Endothelial cell of umbilical vein (primary cell): ENCODE measurements at regions not wholly inside any gene's neighbourhood (a gene's known extent, or its start where the extent isn't known, plus 50 kb on each side); places are given as distances from the start of the nearest gene placed in this dataset.

Source experiments
- BruUV-seq: library from RNA; stranded (reverse); fragments of 400-500 nt; replicated peaks from 2 replicates; lab custom pipeline; 2021; lab: Mats Ljungman, UMichigan
- CTCF ChIA-PET: fragments of 300-600, 350-600 bp; sonication (Branson Sonifier 250); formaldehyde crosslinking; loops from one replicate; lab custom pipeline; 2021; ENCODE audit warnings: antibody characterized with exemption, inconsistent platforms; lab: Charles Lee
- POLR2A ChIA-PET: fragments of 300-600, 350-600 bp; sonication (Branson Sonifier 250); formaldehyde crosslinking; loops from one replicate; lab custom pipeline; 2021; ENCODE audit warnings: antibody characterized with exemption, inconsistent platforms; lab: Charles Lee
- DNase-seq: peaks from one replicate; pipeline ENCODE4 v3.0.0-alpha.2; 2011; ENCODE audit warnings: low read depth, low spot score
- FAIRE-seq: peaks from 2 replicates; lab custom pipeline; 2011; peaks lifted over from hg19 to GRCh38; lab: Jason Lieb, UNC
- H2AFZ ChIP-seq: 2 replicates; pipeline ENCODE4 v1.6.0; 2012; ENCODE audit warnings: low read depth, low read length, control low read depth, inconsistent platforms
- H3K27ac ChIP-seq: 2 replicates; pipeline ENCODE4 v1.5.1; 2011; ENCODE audit warnings: low read depth, mild to moderate bottlenecking, control low read depth, low read length, moderate library complexity; ENCODE audit not compliant: insufficient read depth
- H3K27me3 ChIP-seq, 2 experiments: 2 replicates each; pipeline versions ENCODE4 v1.6.0 to v1.6.1; 2011; ENCODE audit warnings: low read length in 2 of 2, mixed read lengths in 1 of 2; ENCODE audit not compliant: control insufficient read depth in 2 of 2, insufficient read depth in 2 of 2
- H3K36me3 ChIP-seq, 2 experiments: 2 replicates in 1 of 2; 3 replicates in 1 of 2; pipeline ENCODE4 v1.5.1; 2011; ENCODE audit warnings: low read length in 2 of 2, mild to moderate bottlenecking in 1 of 2, moderate library complexity in 1 of 2; ENCODE audit not compliant: control insufficient read depth in 2 of 2, insufficient read depth in 2 of 2; ENCODE audit errors: extremely low read depth in 1 of 2
- H3K4me1 ChIP-seq: 3 replicates; pipeline ENCODE4 v1.5.1; 2011; ENCODE audit warnings: mild to moderate bottlenecking, low read length; ENCODE audit not compliant: control insufficient read depth, insufficient read depth; ENCODE audit errors: extremely low read depth
- H3K4me2 ChIP-seq: 2 replicates; pipeline ENCODE4 v1.6.1; 2011; ENCODE audit warnings: low read length, control low read depth, mixed read lengths; ENCODE audit not compliant: insufficient read depth
- H3K4me3 ChIP-seq, 3 experiments: fragments of 200-600 bp in 1 of 3; sonication (generic), shearing (Covaris generic) in 1 of 3; replicated peaks in 1 of 3; 2 replicates each; pipeline ENCODE4 v1.5.1; 2011 to 2016; ENCODE audit warnings: control low read depth in 3 of 3, low read length in 3 of 3, mild to moderate bottlenecking in 2 of 3, inconsistent platforms in 1 of 3, low read depth in 1 of 3, moderate library complexity in 1 of 3; ENCODE audit not compliant: insufficient read depth in 1 of 3
- H3K79me2 ChIP-seq: 2 replicates; pipeline ENCODE4 v1.6.0; 2012; ENCODE audit warnings: low read length, inconsistent platforms; ENCODE audit not compliant: control insufficient read depth, insufficient read depth
- H3K9ac ChIP-seq: replicated peaks from 2 replicates; pipeline ENCODE3; 2011; ENCODE audit warnings: low read length, control low read depth; ENCODE audit not compliant: insufficient read depth; ENCODE audit errors: extremely low read depth
- H3K9me1 ChIP-seq: replicated peaks from 3 replicates; pipeline ENCODE4 v1.6.0; 2011; ENCODE audit warnings: mild to moderate bottlenecking, low read length; ENCODE audit not compliant: control insufficient read depth, insufficient read depth; ENCODE audit errors: extremely low read depth
- H3K9me3 ChIP-seq: replicated peaks from 2 replicates; pipeline ENCODE4 v1.5.1; 2012; ENCODE audit warnings: low read length, inconsistent platforms; ENCODE audit not compliant: control insufficient read depth, insufficient read depth
- H4K20me1 ChIP-seq: replicated peaks from 2 replicates; pipeline ENCODE3; 2011; ENCODE audit warnings: mild to moderate bottlenecking, low read length; ENCODE audit not compliant: control insufficient read depth, insufficient read depth; ENCODE audit errors: extremely low read depth
- EZH2 ChIP-seq: IDR thresholded peaks from 2 replicates; pipeline ENCODE4 v1.6.1; 2012; ENCODE audit warnings: borderline replicate concordance, low read depth, mild to moderate bottlenecking, moderate library complexity, low read length, inconsistent platforms; ENCODE audit not compliant: severe bottlenecking
- FOS ChIP-seq: IDR thresholded peaks from 2 replicates; pipeline ENCODE4 v1.6.1; 2011; ENCODE audit warnings: mild to moderate bottlenecking, low read length, moderate library complexity, borderline replicate concordance; ENCODE audit not compliant: insufficient read depth
- GATA2 ChIP-seq: IDR thresholded peaks from 2 replicates; pipeline ENCODE4 v1.7.0; 2011; ENCODE audit warnings: low read depth, mild to moderate bottlenecking, moderate library complexity, mixed read lengths, low read length; ENCODE audit not compliant: insufficient read length, insufficient read depth
- JUN ChIP-seq: IDR thresholded peaks from 2 replicates; pipeline ENCODE4 v1.6.1; 2011; ENCODE audit warnings: borderline replicate concordance, low read depth; ENCODE audit not compliant: insufficient read length, insufficient read depth
- MYC ChIP-seq: IDR thresholded peaks from one replicate; pipeline ENCODE4 v1.6.1; 2011; ENCODE audit warnings: mild to moderate bottlenecking, low read depth, low read length
- POLR2A ChIP-seq: IDR thresholded peaks from 2 replicates; pipeline ENCODE4 v1.6.1; 2012; ENCODE audit warnings: low read depth, mild to moderate bottlenecking, control low read depth, low read length
- POLR2AphosphoS5 ChIP-seq: IDR thresholded peaks from 2 replicates; pipeline ENCODE4 v1.6.1; 2012; ENCODE audit warnings: low read depth, mild to moderate bottlenecking, control low read depth, low read length, moderate library complexity; ENCODE audit not compliant: insufficient read depth
- dilution Hi-C: fragments of 300-500 bp; cut with MboI; formaldehyde crosslinking; loops from one replicate; pipeline ENCODE4 v1.15.0; 2019; ENCODE audit warnings: low sequenced_read_pairs; ENCODE audit not compliant: extremely low pct_ligation_motif_present
- intact Hi-C: fragments of 100-400 bp; cut with micrococcal nuclease; formaldehyde crosslinking; loops from one replicate; pipeline ENCODE4 v1.10.0; 2022
- TF ChIP-seq, protein P1 (sequence below): IDR thresholded peaks from 2 replicates; pipeline ENCODE4 v1.6.1; 2011; ENCODE audit not compliant: insufficient read depth, insufficient read length
- TF ChIP-seq, protein P2 (sequence below), 2 donors: IDR thresholded peaks; 1 replicate in 1 of 2; 2 replicates in 1 of 2; pipeline ENCODE4 v1.5.1; 2011; ENCODE audit warnings: low read length in 2 of 2, mild to moderate bottlenecking in 2 of 2, moderate library complexity in 2 of 2, control low read depth in 1 of 2, inconsistent platforms in 1 of 2, low read depth in 1 of 2; ENCODE audit not compliant: insufficient read depth in 1 of 2; ENCODE audit errors: extremely low read depth in 1 of 2

DNA sequence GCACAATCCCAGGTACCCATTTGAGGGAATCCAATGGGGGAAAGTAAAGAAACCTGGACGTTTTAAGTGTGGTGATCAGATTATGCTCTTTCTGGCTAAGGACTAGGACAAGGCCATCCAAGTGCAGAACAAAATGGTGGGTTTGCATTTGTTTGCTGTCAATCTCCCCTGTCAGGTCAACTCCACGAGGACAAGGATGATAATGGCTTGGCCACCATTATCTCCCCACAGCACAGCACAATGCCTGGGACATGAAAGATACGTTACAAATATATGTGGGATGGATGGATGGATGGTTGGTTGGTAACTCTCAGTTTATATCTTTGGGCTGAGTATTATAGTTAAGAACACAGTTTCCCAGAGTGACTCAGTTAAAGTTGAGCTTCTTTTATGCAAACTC, 526.9 kb downstream of the NPIPA7 start:
- intact Hi-C loops = no loop called here
- no peaks in the 10 kb centered on the region for H4K20me1 ChIP-seq
- H2AFZ ChIP-seq = no peak overlapping the region
- no peak overlapping the region for H3K27ac ChIP-seq
- TF ChIP-seq POLR2A = no peak
- TF ChIP-seq GATA2 = no peak
- TF ChIP-seq FOS = no peak
- no peak for TF ChIP-seq MYC
- no peaks in the 10 kb centered on the region for H3K36me3 ChIP-seq
- no peaks in the 10 kb centered on the region for H3K27me3 ChIP-seq
- no peak overlapping the region for H3K9ac ChIP-seq
- DNase-seq (no peak), FAIRE-seq (no peak)
- no peak overlapping the region for H3K4me3 ChIP-seq
- no peak overlapping the region for H3K4me2 ChIP-seq
- ChIA-PET CTCF (no interaction called here), POLR2A (no interaction called here)
- no peaks in the 10 kb centered on the region for H3K79me2 ChIP-seq
- dilution Hi-C loops = no loop called here
- H3K4me1 ChIP-seq = no peaks in the 10 kb centered on the region
- peaks cover 2% of the 10 kb centered on the region for H3K9me3 ChIP-seq
- no TSS peak for BruUV-seq
- H3K9me1 ChIP-seq = no peaks in the 10 kb centered on the region

DNA sequence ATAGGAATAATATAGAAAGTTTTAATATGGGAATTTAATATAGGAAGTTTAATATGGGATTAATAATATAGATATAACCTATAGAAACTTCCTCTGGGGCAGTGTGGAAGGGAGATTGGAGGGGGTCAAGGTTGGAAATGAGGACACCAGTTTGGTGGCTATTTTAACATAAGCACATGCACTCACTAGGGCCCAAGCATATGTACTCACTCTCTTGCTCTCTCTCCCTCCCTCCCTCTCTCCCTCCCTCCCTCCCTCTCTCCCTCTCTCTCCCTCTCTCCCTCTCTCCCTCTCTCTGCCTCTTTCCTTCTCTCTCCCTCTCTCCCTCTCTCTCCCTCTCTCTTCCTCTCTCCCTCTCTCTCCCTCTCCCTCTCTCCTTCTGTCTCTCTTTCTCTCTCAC, 528.1 kb downstream of the NPIPA7 start:
- no peaks in the 10 kb centered on the region for H4K20me1 ChIP-seq
- BruUV-seq = no TSS peak
- H3K4me1 ChIP-seq = no peaks in the 10 kb centered on the region
- no peaks in the 10 kb centered on the region for H3K27me3 ChIP-seq
- no peaks in the 10 kb centered on the region for H3K9me1 ChIP-seq
- H3K27ac ChIP-seq = no peak overlapping the region
- TF ChIP-seq, protein P1, sequence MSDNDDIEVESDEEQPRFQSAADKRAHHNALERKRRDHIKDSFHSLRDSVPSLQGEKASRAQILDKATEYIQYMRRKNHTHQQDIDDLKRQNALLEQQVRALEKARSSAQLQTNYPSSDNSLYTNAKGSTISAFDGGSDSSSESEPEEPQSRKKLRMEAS = no peak
- no peak for TF ChIP-seq MYC
- no peak for TF ChIP-seq EZH2
- no peak for TF ChIP-seq GATA2
- TF ChIP-seq POLR2A = no peak
- no peak for TF ChIP-seq POLR2AphosphoS5
- TF ChIP-seq JUN = no peak
- TF ChIP-seq, protein P2, sequence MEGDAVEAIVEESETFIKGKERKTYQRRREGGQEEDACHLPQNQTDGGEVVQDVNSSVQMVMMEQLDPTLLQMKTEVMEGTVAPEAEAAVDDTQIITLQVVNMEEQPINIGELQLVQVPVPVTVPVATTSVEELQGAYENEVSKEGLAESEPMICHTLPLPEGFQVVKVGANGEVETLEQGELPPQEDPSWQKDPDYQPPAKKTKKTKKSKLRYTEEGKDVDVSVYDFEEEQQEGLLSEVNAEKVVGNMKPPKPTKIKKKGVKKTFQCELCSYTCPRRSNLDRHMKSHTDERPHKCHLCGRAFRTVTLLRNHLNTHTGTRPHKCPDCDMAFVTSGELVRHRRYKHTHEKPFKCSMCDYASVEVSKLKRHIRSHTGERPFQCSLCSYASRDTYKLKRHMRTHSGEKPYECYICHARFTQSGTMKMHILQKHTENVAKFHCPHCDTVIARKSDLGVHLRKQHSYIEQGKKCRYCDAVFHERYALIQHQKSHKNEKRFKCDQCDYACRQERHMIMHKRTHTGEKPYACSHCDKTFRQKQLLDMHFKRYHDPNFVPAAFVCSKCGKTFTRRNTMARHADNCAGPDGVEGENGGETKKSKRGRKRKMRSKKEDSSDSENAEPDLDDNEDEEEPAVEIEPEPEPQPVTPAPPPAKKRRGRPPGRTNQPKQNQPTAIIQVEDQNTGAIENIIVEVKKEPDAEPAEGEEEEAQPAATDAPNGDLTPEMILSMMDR (IDR thresholded peaks at IDR 0.05; ENCODE audit: extremely low read depth in 1 of 2, insufficient read depth in 1 of 2, low read depth in 1 of 2, low read length in 2 of 2) = no peak
- no peak for TF ChIP-seq FOS
- dilution Hi-C loops (no loop called here), intact Hi-C loops (no loop called here)
- H3K36me3 ChIP-seq = no peaks in the 10 kb centered on the region
- no peaks in the 10 kb centered on the region for H3K79me2 ChIP-seq
- H3K9ac ChIP-seq = no peak overlapping the region
- peaks cover 2% of the 10 kb centered on the region for H3K9me3 ChIP-seq
- H3K4me3 ChIP-seq = no peak overlapping the region
- FAIRE-seq (no peak), DNase-seq (no peak)
- POLR2A ChIA-PET = no interaction called here
- H2AFZ ChIP-seq = no peak overlapping the region
- no peak overlapping the region for H3K4me2 ChIP-seq
- CTCF ChIA-PET = no interaction called here
